Liver (tissue), 3 donors: ENCODE measurements at regions not wholly inside any gene's neighbourhood (a gene's known extent, or its start where the extent isn't known, plus 50 kb on each side); places are given as distances from the start of the nearest gene placed in this dataset.

Source experiments
- CTCF ChIP-seq: fragments of 150-350 bp; IDR thresholded peaks from 2 replicates; pipeline ENCODE4 v1.5.1; 2017; ENCODE audit warnings: improper control_type of control experiment, low read depth, low read length; ENCODE audit not compliant: missing input control
- EGR1 ChIP-seq, 2 donors: IDR thresholded peaks; 2 replicates each; pipeline ENCODE4 v1.6.1; 2016 to 2018; ENCODE audit warnings: antibody characterized with exemption in 2 of 2, low read depth in 2 of 2
- RAD21 ChIP-seq, 2 donors: IDR thresholded peaks; 2 replicates each; pipeline ENCODE4 v1.6.1; 2016; ENCODE audit warnings: antibody characterized with exemption in 2 of 2, mild to moderate bottlenecking in 2 of 2
- REST ChIP-seq: IDR thresholded peaks from 2 replicates; pipeline ENCODE4 v1.6.1; 2016; ENCODE audit warnings: antibody characterized with exemption, mild to moderate bottlenecking
- SP1 ChIP-seq: IDR thresholded peaks from 2 replicates; pipeline ENCODE4 v1.6.1; 2018; ENCODE audit warnings: antibody characterized with exemption, mild to moderate bottlenecking
- YY1 ChIP-seq: IDR thresholded peaks from 2 replicates; pipeline ENCODE4 v1.6.1; 2016; ENCODE audit warnings: antibody characterized with exemption, mild to moderate bottlenecking
- ZBTB33 ChIP-seq: IDR thresholded peaks from 2 replicates; pipeline ENCODE4 v1.6.1; 2016; ENCODE audit warnings: antibody characterized with exemption
- TF ChIP-seq, protein P1 (sequence below): IDR thresholded peaks from 2 replicates; pipeline ENCODE4 v1.6.1; 2016; ENCODE audit warnings: antibody characterized with exemption
- donor health status: healthy.
- donor health status: healthy.

DNA sequence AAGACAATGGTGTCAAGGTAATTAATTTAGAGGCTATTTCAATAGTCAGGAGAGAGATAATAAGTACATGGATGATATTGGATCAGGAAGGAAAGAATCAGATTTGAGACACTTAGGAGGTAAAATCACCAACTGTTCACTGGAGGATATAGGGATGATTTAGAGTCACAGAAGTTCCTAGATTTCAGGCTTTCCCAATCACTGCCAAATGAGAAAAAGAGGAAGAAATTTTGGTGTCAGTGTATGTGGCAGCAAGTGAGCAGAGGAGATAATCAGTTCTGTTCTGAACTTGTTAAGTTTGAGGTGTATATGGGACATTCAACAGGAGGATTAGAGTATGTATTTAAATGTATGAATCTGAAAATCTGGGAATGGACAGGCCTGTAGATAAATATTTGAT, 640.4 kb downstream of the NR4A2 start:
- no peak for TF ChIP-seq REST
- no peak for TF ChIP-seq RAD21 (IDR thresholded peaks at IDR 0.05)
- TF ChIP-seq CTCF: no peak
- TF ChIP-seq ZBTB33: no peak
- TF ChIP-seq, protein P1, sequence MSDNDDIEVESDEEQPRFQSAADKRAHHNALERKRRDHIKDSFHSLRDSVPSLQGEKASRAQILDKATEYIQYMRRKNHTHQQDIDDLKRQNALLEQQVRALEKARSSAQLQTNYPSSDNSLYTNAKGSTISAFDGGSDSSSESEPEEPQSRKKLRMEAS: no peak
- no peak for TF ChIP-seq YY1
- no peak for TF ChIP-seq SP1
- no peak for TF ChIP-seq EGR1 (IDR thresholded peaks at IDR 0.05; ENCODE audit: low read depth in 2 of 2)
